Breast epithelium (tissue), 4 donors: ENCODE measurements at regions not wholly inside any gene's neighbourhood (a gene's known extent, or its start where the extent isn't known, plus 50 kb on each side); places are given as distances from the start of the nearest gene placed in this dataset.

Experiments
- DNase-seq, 2 donors: peaks; one replicate each; pipeline ENCODE4 v3.0.0-alpha.2; 2019; ENCODE audit warnings: low spot score in 2 of 2
- H3K27ac ChIP-seq, 2 donors: fragments of 200-600 bp; sonication (generic) in 1 of 2; one replicate each; pipeline ENCODE4 v1.5.1; 2016 to 2019; ENCODE audit warnings: mild to moderate bottlenecking in 1 of 2
- H3K27me3 ChIP-seq, 2 donors: fragments of 200-600 bp; sonication (generic) in 1 of 2; one replicate each; pipeline versions ENCODE4 v1.5.1 to v1.6.0; 2017 to 2019; ENCODE audit warnings: control low read depth in 1 of 2, mild to moderate bottlenecking in 1 of 2
- H3K36me3 ChIP-seq: fragments of 200-600 bp; one replicate; pipeline ENCODE4 v1.5.1; 2019
- H3K4me1 ChIP-seq, 2 donors: fragments of 200-600 bp; sonication (generic); one replicate each; pipeline ENCODE4 v1.5.1; 2016 to 2019; ENCODE audit warnings: control low read depth in 1 of 2
- H3K4me3 ChIP-seq, 3 donors: fragments of 200-600 bp; sonication (generic); 1 replicate in 2 of 3; 2 replicates in 1 of 3; pipeline ENCODE4 v1.5.1; 2016 to 2019; ENCODE audit warnings: mild to moderate bottlenecking in 3 of 3, moderate library complexity in 2 of 3
- H3K9me3 ChIP-seq, 2 donors: fragments of 200-600 bp; sonication (generic) in 1 of 2; one replicate each; pipeline ENCODE4 v1.5.1; 2016 to 2019; ENCODE audit warnings: control low read depth in 1 of 2
- CTCF ChIP-seq, 3 donors: fragments of 450-650 bp; IDR thresholded peaks; one replicate each; pipeline ENCODE4 v1.5.1; 2016 to 2017; ENCODE audit warnings: antibody characterized with exemption in 3 of 3, mild to moderate bottlenecking in 3 of 3, moderate library complexity in 3 of 3
- POLR2A ChIP-seq: fragments of 450-650 bp; IDR thresholded peaks from one replicate; pipeline ENCODE4 v1.6.1; 2016; ENCODE audit warnings: antibody characterized with exemption, mild to moderate bottlenecking, moderate library complexity
- POLR2AphosphoS5 ChIP-seq, 3 donors: sonication (generic); formaldehyde crosslinking; IDR thresholded peaks; one replicate each; pipeline ENCODE4 v1.6.1; 2017; ENCODE audit warnings: antibody characterized with exemption in 3 of 3
- intact Hi-C: fragments of 100-400 bp; cut with DNase I; formaldehyde crosslinking; loops from one replicate; pipeline ENCODE4 v1.15.1; 2023; ENCODE audit warnings: low total_unique reads

- no peak overlapping the region for H3K27ac ChIP-seq
- no peak for TF ChIP-seq POLR2AphosphoS5 (IDR thresholded peaks at IDR 0.05)
- TF ChIP-seq CTCF (IDR thresholded peaks at IDR 0.05) = no peak
- TF ChIP-seq POLR2A = no peak
These were observed 374.6 kb downstream of the CTTN start for GRCh38 chr11:70772950-70773349.

GRCh38 chr11:70775386-70776075 lies 377.2 kb downstream of the CTTN start:
- no peak overlapping the region for H3K27ac ChIP-seq

More at GRCh38 chr11:70772950-70773349, 374.6 kb downstream of the CTTN start:
- Histone ChIP-seq H3K27me3 (no peaks in the 10 kb centered on the region), H3K9me3 (no peaks in the 10 kb centered on the region), H3K4me1 (no peaks in the 10 kb centered on the region), H3K4me3 (no peak overlapping the region), H3K36me3 (no peaks in the 10 kb centered on the region)
- intact Hi-C loops = no loop called here
- no peak for DNase-seq

GRCh38 chr11:70776914-70777532 lies 378.7 kb downstream of the CTTN start:
- TF ChIP-seq CTCF (IDR thresholded peaks at IDR 0.05) = no peak
- no peak for TF ChIP-seq POLR2AphosphoS5 (IDR thresholded peaks at IDR 0.05)
- no peak for TF ChIP-seq POLR2A
- intact Hi-C loops = loop anchor here (1.0 kb wide), 1 partner anchor 29 kb away; no protein-coding TSS in a partner anchor
- H3K4me3 ChIP-seq = no peak overlapping the region
- no peak overlapping the region for H3K27ac ChIP-seq
- no peaks in the 10 kb centered on the region for H3K4me1 ChIP-seq
- H3K27me3 ChIP-seq = no peaks in the 10 kb centered on the region
- no peaks in the 10 kb centered on the region for H3K36me3 ChIP-seq
- H3K9me3 ChIP-seq = no peaks in the 10 kb centered on the region
- no peak for DNase-seq

More at GRCh38 chr11:70775386-70776075, 377.2 kb downstream of the CTTN start:
- no peaks in the 10 kb centered on the region for H3K36me3 ChIP-seq
- TF ChIP-seq POLR2A (no peak), CTCF (IDR thresholded peaks at IDR 0.05) (no peak), POLR2AphosphoS5 (IDR thresholded peaks at IDR 0.05) (no peak)
- no peaks in the 10 kb centered on the region for H3K27me3 ChIP-seq
- no peak for DNase-seq
- intact Hi-C loops = no loop called here
- no peaks in the 10 kb centered on the region for H3K9me3 ChIP-seq
- H3K4me1 ChIP-seq = no peaks in the 10 kb centered on the region
- H3K4me3 ChIP-seq = no peak overlapping the region

DNA sequence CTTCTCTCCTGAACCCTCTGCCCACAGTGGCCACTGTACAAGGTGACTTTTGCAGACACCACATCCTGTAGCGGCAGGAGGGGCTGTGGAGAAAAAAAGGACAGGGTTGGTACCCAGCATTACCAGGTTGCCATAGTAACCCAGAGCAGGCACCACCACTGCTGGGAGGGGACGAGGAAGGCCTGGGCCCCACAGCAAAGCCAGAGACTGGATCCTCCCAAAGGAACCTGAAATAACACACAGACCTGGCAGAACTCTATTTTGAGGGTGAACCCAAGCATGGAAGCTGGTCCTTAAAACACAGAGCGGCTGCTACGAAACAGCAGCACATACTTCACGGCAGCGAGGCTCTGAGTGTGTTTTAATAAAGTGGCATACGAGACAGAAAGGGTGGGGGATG lies 380.6 kb downstream of the CTTN start:
- H3K27ac ChIP-seq = no peak overlapping the region
- TF ChIP-seq POLR2AphosphoS5 (IDR thresholded peaks at IDR 0.05) = no peak
- no peak for TF ChIP-seq CTCF (IDR thresholded peaks at IDR 0.05)
- TF ChIP-seq POLR2A = no peak
- no peak overlapping the region for H3K4me3 ChIP-seq
- DNase-seq = no peak
- no peaks in the 10 kb centered on the region for H3K9me3 ChIP-seq
- no peaks in the 10 kb centered on the region for H3K27me3 ChIP-seq
- intact Hi-C loops = no loop called here
- no peaks in the 10 kb centered on the region for H3K36me3 ChIP-seq
- H3K4me1 ChIP-seq = no peaks in the 10 kb centered on the region
